HepG2 (cell line): ENCODE measurements at regions not wholly inside any gene's neighbourhood (a gene's known extent, or its start where the extent isn't known, plus 50 kb on each side); places are given as distances from the start of the nearest gene placed in this dataset.

Source experiments
- ATAC-seq: fragments of 200-7000 bp; cut with Tn5 transposase; 3 replicates; pipeline ENCODE4 v1.9.1; 2020; ENCODE audit warnings: mild to moderate bottlenecking, moderate library complexity
- BruUV-seq: library from RNA; stranded (reverse); fragments of 400-500 nt; replicated peaks from 2 replicates; lab custom pipeline; 2021; lab: Mats Ljungman, UMichigan
- CTCF ChIA-PET: fragments of 300-600 bp; formaldehyde crosslinking; extraction: SDS; loops from one replicate; lab custom pipeline; 2021; ENCODE audit warnings: low total read pairs, inconsistent platforms, low intra/inter-chr PET ratio; lab: Yijun Ruan, JAX
- POLR2A ChIA-PET: fragments of 350-600 bp; sonication (Branson Sonifier 250); formaldehyde crosslinking; loops from one replicate; lab custom pipeline; 2020; ENCODE audit warnings: antibody characterized with exemption, inconsistent platforms; lab: Yijun Ruan, JAX
- DNase-seq: peaks from one replicate; pipeline ENCODE4 v3.0.0-alpha.2; 2015; ENCODE audit warnings: low spot score
- FAIRE-seq: peaks from 3 replicates; lab custom pipeline; 2011; peaks lifted over from hg19 to GRCh38; lab: Jason Lieb, UNC
- H2AFZ ChIP-seq: one replicate; pipeline ENCODE4 v1.6.1; 2011; ENCODE audit warnings: low read length, inconsistent platforms
- H3K27ac ChIP-seq: fragments of 300-600 bp; 3 replicates; pipeline ENCODE4 v1.8.0; 2011; ENCODE audit warnings: mixed run types, mild to moderate bottlenecking, mixed read lengths, low read length, inconsistent platforms; ENCODE audit not compliant: insufficient read depth; ENCODE audit errors: extremely low read length
- H3K27me3 ChIP-seq, 2 experiments: fragments of 200-600 bp in 1 of 2; 2 replicates in 1 of 2; 3 replicates in 1 of 2; pipeline versions ENCODE4 v1.6.0 to v1.8.0; 2011; ENCODE audit warnings: low read length in 2 of 2, mild to moderate bottlenecking in 2 of 2, moderate library complexity in 2 of 2, inconsistent platforms in 1 of 2; ENCODE audit not compliant: insufficient read depth in 2 of 2, control insufficient read depth in 1 of 2
- H3K36me3 ChIP-seq, 2 experiments: fragments of 200-600 bp in 1 of 2; replicated peaks in 1 of 2; 2 replicates in 1 of 2; 3 replicates in 1 of 2; pipeline versions ENCODE4 v1.5.1 to v1.8.0; 2011; ENCODE audit warnings: low read length in 2 of 2, inconsistent platforms in 1 of 2; ENCODE audit not compliant: insufficient read depth in 2 of 2, control insufficient read depth in 1 of 2
- H3K4me1 ChIP-seq: 2 replicates; pipeline ENCODE4 v1.5.1; 2012; ENCODE audit warnings: low read length, inconsistent platforms; ENCODE audit not compliant: insufficient read depth
- H3K4me2 ChIP-seq: 2 replicates; pipeline ENCODE4 v1.6.0; 2011; ENCODE audit warnings: low read depth, low read length, inconsistent platforms
- H3K4me3 ChIP-seq, 3 experiments: fragments of 200-600 bp in 1 of 3; sonication (generic), shearing (Covaris generic) in 1 of 3; replicated peaks in 1 of 3; 2 replicates each; pipeline ENCODE4 v1.5.1; 2011 to 2016; ENCODE audit warnings: low read length in 3 of 3, inconsistent platforms in 2 of 3, low read depth in 2 of 3, mild to moderate bottlenecking in 2 of 3, control low read depth in 1 of 3, mixed read lengths in 1 of 3; ENCODE audit not compliant: insufficient read depth in 1 of 3
- H3K79me2 ChIP-seq: one replicate; pipeline ENCODE4 v1.6.1; 2011; ENCODE audit warnings: low read length, inconsistent platforms; ENCODE audit not compliant: insufficient read depth
- H3K9ac ChIP-seq: 2 replicates; pipeline ENCODE4 v1.6.0; 2011; ENCODE audit warnings: mild to moderate bottlenecking, low read depth, low read length, inconsistent platforms; ENCODE audit not compliant: insufficient read depth
- H3K9me3 ChIP-seq: 2 replicates; pipeline ENCODE4 v1.5.1; 2012; ENCODE audit warnings: mild to moderate bottlenecking, low read length
- H4K20me1 ChIP-seq: 2 replicates; pipeline ENCODE4 v1.6.0; 2011; ENCODE audit warnings: inconsistent platforms, mild to moderate bottlenecking, low read length, moderate library complexity; ENCODE audit not compliant: insufficient read depth
- CREB1 ChIP-seq, 2 experiments: fragments of 450-650 bp in 1 of 2; IDR thresholded peaks; 2 replicates each; pipeline ENCODE4 v1.6.1; 2016 to 2017; ENCODE audit warnings: control low read depth in 1 of 2, mild to moderate bottlenecking in 1 of 2, missing compliant biosample characterization in 1 of 2, missing genetic modification characterization in 1 of 2
- FOXA3 ChIP-seq: IDR thresholded peaks from 2 replicates; pipeline ENCODE4 v1.6.1; 2016; ENCODE audit warnings: missing genetic modification reagents, missing compliant biosample characterization
- ISX ChIP-seq: sonication (generic); formaldehyde crosslinking; conservative IDR thresholded peaks from 2 replicates; pipeline ENCODE4 v1.5.0; 2020; ENCODE audit warnings: missing genetic modification reagents
- RAD21 ChIP-seq: fragments of 450-650 bp; formaldehyde crosslinking; IDR thresholded peaks from 2 replicates; pipeline ENCODE4 v1.5.0; 2020; ENCODE audit warnings: mild to moderate bottlenecking
- RBM22 ChIP-seq: fragments of 200-400 bp; formaldehyde crosslinking; optimal IDR thresholded peaks from 2 replicates; pipeline ENCODE3; 2017; ENCODE audit warnings: mild to moderate bottlenecking, low read length, moderate library complexity
- RCOR2 ChIP-seq: IDR thresholded peaks from 2 replicates; pipeline ENCODE4 v1.6.1; 2016; ENCODE audit warnings: missing biosample characterization, missing genetic modification reagents
- SMC3 ChIP-seq: IDR thresholded peaks from 2 replicates; pipeline ENCODE4 v1.6.1; 2011; ENCODE audit warnings: low read length, improper control_type of control experiment
- STAG1 ChIP-seq: sonication (generic); formaldehyde crosslinking; IDR thresholded peaks from 2 replicates; pipeline ENCODE4 v1.4.0; 2020; ENCODE audit warnings: missing genetic modification reagents
- TARDBP ChIP-seq: sonication (generic); formaldehyde crosslinking; IDR thresholded peaks from 2 replicates; pipeline ENCODE4 v1.8.0; 2022; ENCODE audit warnings: mild to moderate bottlenecking, missing genetic modification reagents
- XRCC5 ChIP-seq: fragments of 200-400 bp; formaldehyde crosslinking; optimal IDR thresholded peaks from 2 replicates; pipeline ENCODE3; 2017; ENCODE audit warnings: mild to moderate bottlenecking, low read length
- WGBS: methylation state at CpG from one replicate; pipeline ENCODE4 v1.1.6; 2017; ENCODE audit warnings: low lambda C conversion rate; 5-methylcytosine and 5-hydroxymethylcytosine counted together
- in situ Hi-C: cut with HindIII; loops from 2 replicates; pipeline ENCODE4 v1.10.0; 2017; ENCODE audit warnings: low pct_unique_long_range_greater_than_20kb; ENCODE audit not compliant: extremely low pct_ligation_motif_present
- intact Hi-C: fragments of 100-400 bp; cut with micrococcal nuclease; formaldehyde crosslinking; loops from one replicate; pipeline ENCODE4 v1.10.0; 2022; ENCODE audit not compliant: unreplicated experiment
- TF ChIP-seq, protein P1 (sequence below): sonication (generic); formaldehyde crosslinking; IDR thresholded peaks from 2 replicates; pipeline ENCODE4 v1.5.0; 2020; ENCODE audit warnings: mild to moderate bottlenecking, missing genetic modification reagents, moderate library complexity

DNA sequence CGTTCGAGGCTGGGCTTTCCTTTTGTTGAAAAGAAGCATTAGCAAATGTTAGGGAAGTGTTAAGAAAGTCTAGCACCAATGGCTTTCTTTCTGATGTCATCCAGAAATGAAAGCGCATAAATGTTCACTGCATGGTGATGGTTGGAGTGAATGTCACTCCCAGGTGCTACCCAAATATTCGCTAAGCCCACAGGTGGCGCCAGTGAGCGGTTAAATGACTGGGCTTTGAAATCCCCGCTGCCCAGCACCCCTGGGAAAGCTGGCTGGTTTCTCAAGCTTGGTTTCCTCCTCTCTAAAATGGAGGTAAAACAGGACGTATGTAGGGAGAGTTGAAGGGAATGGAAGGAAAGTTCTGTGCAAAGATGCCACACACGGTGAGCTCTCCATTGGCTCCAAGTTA, 104.4 kb downstream of the IRX5 start:
- peak; percentile 73 for FAIRE-seq
- Histone ChIP-seq H3K4me1 (no peaks in the 10 kb centered on the region), H3K4me3 (no peak overlapping the region), H3K79me2 (no peaks in the 10 kb centered on the region), H3K9ac (no peak overlapping the region), H3K36me3 (no peaks in the 10 kb centered on the region), H2AFZ (no peak overlapping the region), H3K27ac (no peak overlapping the region), H3K27me3 (no peaks in the 10 kb centered on the region), H3K4me2 (no peak overlapping the region), H3K9me3 (no peaks in the 10 kb centered on the region), H4K20me1 (no peaks in the 10 kb centered on the region)
- no TSS peak for BruUV-seq
- intact Hi-C loops (no loop called here), in situ Hi-C loops (no loop called here)
- ChIA-PET CTCF (interaction anchor here (1.2 kb wide), 1 partner anchor 223 kb away, joined by 7 read pairs; no protein-coding TSS in a partner anchor), POLR2A (no interaction called here)
- peak; percentile 29 for DNase-seq
- peak; percentile 83 for ATAC-seq
- 22% methylated on average over 9 of the region's 9 CpGs for WGBS
- TF ChIP-seq, protein P1, sequence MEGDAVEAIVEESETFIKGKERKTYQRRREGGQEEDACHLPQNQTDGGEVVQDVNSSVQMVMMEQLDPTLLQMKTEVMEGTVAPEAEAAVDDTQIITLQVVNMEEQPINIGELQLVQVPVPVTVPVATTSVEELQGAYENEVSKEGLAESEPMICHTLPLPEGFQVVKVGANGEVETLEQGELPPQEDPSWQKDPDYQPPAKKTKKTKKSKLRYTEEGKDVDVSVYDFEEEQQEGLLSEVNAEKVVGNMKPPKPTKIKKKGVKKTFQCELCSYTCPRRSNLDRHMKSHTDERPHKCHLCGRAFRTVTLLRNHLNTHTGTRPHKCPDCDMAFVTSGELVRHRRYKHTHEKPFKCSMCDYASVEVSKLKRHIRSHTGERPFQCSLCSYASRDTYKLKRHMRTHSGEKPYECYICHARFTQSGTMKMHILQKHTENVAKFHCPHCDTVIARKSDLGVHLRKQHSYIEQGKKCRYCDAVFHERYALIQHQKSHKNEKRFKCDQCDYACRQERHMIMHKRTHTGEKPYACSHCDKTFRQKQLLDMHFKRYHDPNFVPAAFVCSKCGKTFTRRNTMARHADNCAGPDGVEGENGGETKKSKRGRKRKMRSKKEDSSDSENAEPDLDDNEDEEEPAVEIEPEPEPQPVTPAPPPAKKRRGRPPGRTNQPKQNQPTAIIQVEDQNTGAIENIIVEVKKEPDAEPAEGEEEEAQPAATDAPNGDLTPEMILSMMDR: peak; percentile 66
- TF ChIP-seq SMC3 (peak; percentile 46; the same call in 1 of the 2 replicates), XRCC5 (peak; percentile 47), RCOR2 (CRISPR knock-in tag) (no peak), STAG1 (CRISPR knock-in tag) (peak; percentile 62), CREB1 (IDR thresholded peaks at IDR 0.05) (no peak), CREB1 (CRISPR knock-in tag; IDR thresholded peaks at IDR 0.05) (no peak), RAD21 (CRISPR knock-in tag) (peak; percentile 41; the same call in 1 of the 2 replicates), FOXA3 (no peak)

DNA sequence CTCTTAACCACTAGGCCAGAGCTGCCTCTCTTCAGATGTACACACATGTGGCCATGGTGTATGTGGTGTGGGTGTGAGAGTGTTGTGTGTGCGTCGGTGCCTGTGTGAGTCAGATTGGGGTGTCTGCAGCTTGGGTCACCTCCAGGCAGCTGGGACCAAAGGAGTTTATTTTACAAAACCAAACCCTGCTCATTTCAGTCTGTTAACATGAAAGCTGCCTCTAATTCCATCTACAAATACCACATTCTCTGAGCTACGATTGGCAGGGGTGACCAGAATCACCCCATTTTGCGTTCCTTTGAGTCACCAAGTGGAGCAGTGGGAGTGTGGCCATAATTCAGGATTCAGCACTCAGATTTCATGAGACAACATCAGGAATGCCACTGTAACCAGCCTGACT, 105.3 kb downstream of the IRX5 start:
- Histone ChIP-seq H3K9ac (no peak overlapping the region), H3K27ac (no peak overlapping the region), H3K36me3 (no peaks in the 10 kb centered on the region), H3K4me1 (no peaks in the 10 kb centered on the region), H3K27me3 (no peaks in the 10 kb centered on the region), H3K4me2 (no peak overlapping the region), H3K9me3 (no peaks in the 10 kb centered on the region), H3K79me2 (no peaks in the 10 kb centered on the region), H2AFZ (no peak overlapping the region), H4K20me1 (no peaks in the 10 kb centered on the region), H3K4me3 (no peak overlapping the region)
- TF ChIP-seq XRCC5 (no peak), ISX (CRISPR knock-in tag) (no peak), TARDBP (CRISPR knock-in tag) (no peak), RBM22 (no peak)
- WGBS: 45% methylated on average over 4 of the region's 4 CpGs
- POLR2A ChIA-PET: no interaction called here
- ATAC-seq: no peak
- FAIRE-seq: no peak
- BruUV-seq: no TSS peak
- CTCF ChIA-PET: no interaction called here
- intact Hi-C loops (no loop called here), in situ Hi-C loops (no loop called here)
- no peak for DNase-seq
